Peyer's patch (tissue), 4 donors: ENCODE measurements at regions not wholly inside any gene's neighbourhood (a gene's known extent, or its start where the extent isn't known, plus 50 kb on each side); places are given as distances from the start of the nearest gene placed in this dataset.

Experiments used
- CTCF ChIP-seq, 6 experiments: fragments of 450-650 bp in 4 of 6; fragments of 200-600 bp in 2 of 6; sonication (generic) in 1 of 6; IDR thresholded peaks; one replicate each; pipeline ENCODE4 v1.5.1; 2017 to 2019; ENCODE audit warnings: antibody characterized with exemption in 6 of 6, mild to moderate bottlenecking in 3 of 6, moderate library complexity in 1 of 6
- POLR2A ChIP-seq, 2 donors: fragments of 450-650 bp; IDR thresholded peaks; one replicate each; pipeline ENCODE4 v1.5.1; 2017; ENCODE audit warnings: antibody characterized with exemption in 2 of 2, mild to moderate bottlenecking in 2 of 2, moderate library complexity in 2 of 2

GRCh38 chr1:208950206-208950605 lies 633.3 kb upstream of the CAMK1G start:
- no peak for TF ChIP-seq CTCF (IDR thresholded peaks at IDR 0.05)
- no peak for TF ChIP-seq POLR2A (IDR thresholded peaks at IDR 0.05)
